CMK (cell line): ENCODE measurements at regions not wholly inside any gene's neighbourhood (a gene's known extent, or its start where the extent isn't known, plus 50 kb on each side); places are given as distances from the start of the nearest gene placed in this dataset.

Experiments used
- DNase-seq: peaks from one replicate; pipeline ENCODE4 v3.0.0-alpha.2; 2010; ENCODE audit warnings: low read depth

DNA sequence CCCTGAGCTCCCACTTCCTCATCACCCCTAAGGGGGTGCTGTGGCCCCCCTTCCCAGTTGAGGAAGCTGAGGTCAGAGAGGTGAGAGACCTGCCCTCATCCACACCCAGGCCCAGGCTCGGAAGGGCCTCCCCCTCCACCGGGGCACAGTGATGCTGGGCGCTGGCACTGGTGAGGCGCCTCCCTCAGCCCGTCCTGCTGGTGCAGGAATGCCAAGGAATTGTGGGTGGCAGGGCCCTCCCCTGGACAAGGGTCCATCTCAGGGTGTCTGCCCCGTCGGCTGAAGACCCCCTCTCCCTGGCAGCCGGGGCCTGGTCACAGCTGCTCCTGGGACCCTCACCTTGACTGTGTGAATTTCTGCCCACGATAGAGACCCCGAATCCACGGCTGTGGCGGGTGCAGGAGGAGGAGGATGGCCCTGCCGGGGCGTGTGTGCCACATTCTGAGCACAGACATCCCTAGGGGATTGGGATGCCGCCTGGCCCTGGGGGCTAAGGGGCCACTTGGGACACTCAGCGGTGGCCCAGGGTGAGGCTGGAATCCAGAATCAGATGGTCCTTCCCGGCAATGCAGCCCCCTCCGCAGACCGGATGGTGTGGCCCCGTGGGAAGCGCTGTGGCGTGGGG, 70.2 kb upstream of the GATA5 start:
- DNase-seq: no peak

DNA sequence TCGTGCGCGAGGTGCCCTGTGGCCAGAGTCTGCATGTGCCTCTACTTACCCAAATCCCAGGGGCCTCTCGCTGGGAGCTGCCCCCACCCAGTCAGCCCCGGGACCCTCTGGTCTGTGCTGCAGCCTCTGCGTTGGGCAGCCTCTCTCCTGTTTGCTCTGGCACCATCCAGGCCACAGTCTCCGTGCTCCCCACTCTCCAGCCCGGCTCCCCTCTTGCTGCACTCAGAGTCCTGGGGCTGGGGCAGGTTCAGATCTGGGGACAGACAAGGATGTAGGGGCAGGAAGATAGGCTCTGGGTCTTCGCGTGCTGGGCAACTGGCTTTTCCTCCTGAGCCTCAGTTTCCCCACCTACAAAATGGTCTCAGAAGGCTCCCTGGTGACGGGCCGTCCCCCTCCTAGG, 70.8 kb upstream of the GATA5 start:
- DNase-seq: no peak

GRCh38 chr20:62547364-62547763, 71.6 kb upstream of the GATA5 start:
- DNase-seq: no peak

DNA sequence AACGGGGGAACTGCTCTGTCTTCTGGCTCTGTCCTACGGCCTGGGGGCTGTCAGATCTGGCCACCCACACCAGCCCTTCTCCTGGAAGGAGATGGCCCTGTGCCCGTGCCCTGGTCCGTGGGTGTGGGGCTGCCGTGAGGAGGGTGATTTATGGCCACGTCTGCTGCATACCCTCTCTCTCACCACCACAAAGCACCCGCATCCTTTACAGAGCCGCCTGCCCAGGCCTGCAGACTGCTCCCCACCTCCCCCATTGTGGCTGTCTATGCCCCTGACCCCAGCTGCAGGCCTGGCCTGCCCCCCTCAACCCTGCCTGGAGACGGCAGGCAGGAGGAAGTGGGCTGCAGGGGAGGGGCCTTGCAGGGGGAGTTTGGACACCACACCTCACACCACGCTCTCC, 72.7 kb upstream of the GATA5 start:
- DNase-seq: peak; percentile 73

- no peak for DNase-seq
Observed at GRCh38 chr20:62549029-62549428, 73.2 kb upstream of the GATA5 start.

DNA sequence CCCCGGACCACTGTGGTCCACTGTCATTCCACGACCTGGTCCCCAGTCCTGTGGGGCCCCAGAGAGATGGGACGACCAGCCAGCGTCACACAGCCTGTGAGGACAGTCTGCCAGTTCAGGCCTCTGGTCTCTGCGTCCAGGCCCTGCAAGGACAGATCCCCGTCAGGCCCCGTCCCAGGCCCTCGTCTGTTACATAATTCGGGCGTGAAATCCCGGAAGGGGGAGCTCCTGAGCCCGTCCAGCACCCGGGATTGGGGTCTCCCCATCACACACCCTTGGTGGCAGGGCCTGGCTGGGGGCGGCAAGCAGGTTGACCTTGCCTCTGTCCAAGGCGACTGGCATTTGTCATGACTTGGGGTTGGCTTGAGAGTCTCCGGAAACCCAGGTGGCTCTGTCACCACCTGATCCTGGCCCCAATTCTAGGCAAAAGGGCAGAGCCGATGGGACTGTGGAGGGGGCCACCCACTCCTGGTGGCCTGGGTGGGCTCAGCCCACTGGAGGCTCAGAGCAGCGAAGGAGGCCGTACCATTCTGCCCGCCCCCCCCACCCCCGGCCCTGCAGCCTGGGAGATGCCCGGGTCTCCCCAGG, 73.8 kb upstream of the GATA5 start:
- DNase-seq: no peak

GRCh38 chr20:62550087-62550632, 74.4 kb upstream of the GATA5 start:
- DNase-seq: no peak

GRCh38 chr20:62551407-62552323, 75.9 kb upstream of the GATA5 start:
- no peak for DNase-seq

GRCh38 chr20:62552613-62553012, 76.8 kb upstream of the GATA5 start:
- DNase-seq: no peak

DNA sequence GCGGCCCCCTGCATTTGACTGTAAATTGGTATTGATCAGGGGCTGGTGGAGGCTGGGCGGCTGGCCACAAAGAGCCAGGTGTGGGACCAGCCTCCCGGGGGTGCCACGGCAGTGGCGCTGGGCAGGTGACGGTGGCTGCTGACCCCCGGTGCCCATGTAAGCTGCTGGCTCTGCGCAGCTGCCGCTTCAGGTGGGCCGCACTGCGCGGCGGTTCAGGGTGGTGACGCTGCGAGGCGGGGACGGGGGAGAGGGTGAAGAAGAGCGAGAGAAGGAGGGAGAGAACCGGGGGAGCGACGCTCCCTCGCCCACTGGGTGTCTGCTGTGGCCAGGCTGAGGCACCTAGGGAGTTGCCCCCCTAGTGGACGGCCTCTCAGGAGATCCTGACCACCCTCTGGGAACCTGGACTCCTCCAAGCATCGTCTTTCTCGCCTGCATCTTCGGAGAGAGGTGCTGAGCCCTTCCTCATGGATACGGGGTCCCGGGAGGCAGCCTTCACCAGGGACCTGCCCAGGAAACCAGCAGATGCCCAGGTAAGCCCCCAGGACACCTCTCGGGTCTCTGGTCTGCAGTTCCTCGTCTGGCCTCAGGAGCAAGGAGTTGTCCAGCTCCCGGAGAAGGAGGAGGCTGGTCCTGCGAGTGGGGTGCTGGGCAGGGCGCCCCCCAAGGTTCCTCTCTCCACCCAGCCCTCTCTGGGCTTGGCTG, 77.5 kb upstream of the GATA5 start:
- no peak for DNase-seq

GRCh38 chr20:62553838-62554161, 78.0 kb upstream of the GATA5 start:
- no peak for DNase-seq

DNA sequence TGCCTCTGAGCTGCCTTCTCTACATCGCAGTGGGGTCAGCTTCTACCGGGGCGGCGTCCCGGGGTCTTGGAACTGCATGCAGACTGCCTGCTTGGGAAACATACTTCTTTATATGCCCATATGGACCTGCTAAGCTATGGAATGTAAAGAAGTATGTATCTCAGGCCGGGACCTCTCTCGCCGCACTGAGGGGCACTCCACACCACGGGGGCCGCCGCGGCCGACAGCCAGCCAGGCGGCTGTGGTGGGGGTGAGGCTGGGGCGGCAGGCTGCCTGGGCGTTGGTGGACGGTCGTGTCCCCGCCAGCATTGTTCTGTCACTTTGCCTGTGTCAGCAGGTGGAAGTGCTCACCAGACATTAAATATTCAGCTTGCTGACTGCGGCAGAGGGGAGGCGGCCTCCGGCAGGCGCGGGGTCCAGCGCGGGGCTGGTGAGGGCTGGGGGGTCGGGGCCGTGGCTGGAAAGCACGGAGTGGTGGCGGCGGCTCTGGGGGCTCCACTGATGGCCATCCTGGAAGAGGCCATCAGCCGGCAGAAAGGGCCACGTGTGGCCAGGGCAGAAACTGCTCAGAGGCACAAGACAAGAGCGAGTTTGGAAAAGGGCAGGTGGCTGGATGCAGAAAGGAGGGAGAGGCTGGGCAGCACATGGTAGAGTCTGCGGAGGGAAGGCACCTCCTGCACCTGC, 78.6 kb upstream of the GATA5 start:
- no peak for DNase-seq

DNA sequence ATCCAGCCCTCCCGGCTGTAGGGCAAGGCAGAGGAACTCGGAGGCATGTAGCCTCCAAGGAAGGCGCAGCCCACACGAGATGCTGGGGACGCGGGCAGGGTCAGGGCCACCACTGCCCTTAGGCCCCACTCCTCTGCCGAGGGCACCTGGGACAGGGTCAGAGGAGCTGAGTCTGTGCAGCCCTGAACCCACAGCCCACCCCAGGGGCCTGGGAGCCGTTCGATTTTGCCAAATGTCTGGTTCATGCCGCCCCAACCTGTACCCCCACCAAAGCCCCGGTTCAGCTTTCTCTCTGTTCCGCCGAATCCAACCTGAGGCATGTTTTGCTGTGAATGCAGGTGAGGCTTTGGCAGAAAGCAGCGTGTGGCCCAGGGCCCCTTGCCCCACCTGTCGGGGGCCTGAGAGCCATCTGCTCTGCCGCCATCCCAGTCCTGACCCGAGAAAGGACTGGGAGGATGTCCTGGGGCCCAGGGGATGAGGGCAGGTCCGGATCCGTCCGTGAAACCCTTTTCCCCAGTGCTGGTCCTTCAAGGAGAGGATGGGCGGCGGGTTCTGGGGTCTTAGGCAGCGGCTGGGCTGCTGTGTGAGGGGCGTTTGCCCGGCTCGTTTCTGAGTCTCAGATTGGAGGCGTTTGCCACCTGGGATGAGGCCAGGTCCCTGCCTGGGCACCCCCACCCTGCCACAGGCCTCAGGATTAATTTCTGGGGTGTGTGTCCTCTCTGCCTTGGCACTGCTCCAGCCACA, 79.3 kb upstream of the GATA5 start:
- DNase-seq: no peak

GRCh38 chr20:62555642-62556420, 80.0 kb upstream of the GATA5 start:
- no peak for DNase-seq

DNA sequence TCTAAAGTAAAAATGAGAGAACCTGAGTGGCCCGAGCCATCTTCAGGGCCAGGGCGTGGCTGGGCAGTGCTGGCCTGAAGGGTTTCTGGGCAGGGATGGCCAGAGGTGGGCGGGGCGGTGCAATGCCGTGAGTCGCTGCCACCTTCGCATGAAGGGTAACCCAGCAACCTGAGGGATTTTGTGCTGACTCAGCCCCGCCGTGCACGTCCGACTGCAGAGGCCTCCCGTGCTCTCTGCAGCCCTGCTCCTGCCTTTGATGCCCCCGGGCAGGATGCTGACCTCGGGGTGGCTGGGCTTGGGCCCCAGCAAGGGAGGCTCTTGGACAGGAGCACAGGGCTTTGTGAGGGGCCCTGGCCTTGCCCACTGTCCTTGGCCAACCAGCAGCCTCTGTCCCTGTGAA, 81.7 kb upstream of the GATA5 start:
- no peak for DNase-seq

DNA sequence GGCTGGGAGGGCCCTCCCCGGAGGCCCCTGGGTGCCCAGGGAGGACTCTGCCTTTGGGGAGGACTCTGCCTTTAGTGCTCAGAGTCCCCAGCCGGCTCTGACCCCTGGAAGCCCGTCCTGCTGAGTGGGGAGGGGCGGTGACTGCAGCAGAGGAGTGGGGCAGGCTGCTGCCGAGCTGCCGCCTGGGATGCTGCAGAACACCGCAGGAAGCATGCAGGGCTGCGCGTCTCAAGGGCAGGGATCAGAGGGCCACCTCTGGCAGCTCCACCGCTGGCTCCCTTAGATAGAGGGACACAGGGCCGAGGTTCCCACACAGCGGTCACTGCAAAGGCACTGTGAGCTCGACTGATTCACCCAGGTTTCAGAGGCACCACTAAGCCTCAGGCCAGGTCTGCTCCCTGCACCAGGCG, 82.2 kb upstream of the GATA5 start:
- no peak for DNase-seq

GRCh38 chr20:62558779-62559178, 83.0 kb upstream of the GATA5 start:
- no peak for DNase-seq

GRCh38 chr20:62560162-62560561, 82.1 kb upstream of the SLCO4A1 start:
- DNase-seq: no peak

DNA sequence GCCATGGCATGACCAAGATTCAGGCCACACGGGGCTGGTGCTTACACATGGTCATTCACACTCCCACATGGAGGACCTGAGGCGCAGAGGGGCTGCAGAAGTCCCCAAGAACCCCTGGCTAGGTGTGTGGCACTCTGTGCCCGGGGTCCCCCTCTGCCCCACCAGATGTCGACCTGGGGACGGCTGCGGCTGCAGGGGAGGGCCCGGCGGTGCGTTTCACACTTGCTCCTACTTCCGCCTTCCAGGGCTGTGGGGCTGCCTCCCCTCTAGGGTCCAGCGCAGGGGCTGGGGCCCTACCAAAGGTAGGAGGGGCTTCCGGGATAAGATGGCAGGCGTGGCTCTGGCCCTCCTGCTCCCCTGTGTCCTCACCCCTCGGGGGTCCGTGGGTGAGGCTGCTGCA, 81.1 kb upstream of the SLCO4A1 start:
- DNase-seq: no peak

- no peak for DNase-seq
Observed at GRCh38 chr20:62561948-62562347, 80.4 kb upstream of the SLCO4A1 start.
